HEK293 (cell line): ENCODE measurements at regions not wholly inside any gene's neighbourhood (a gene's known extent, or its start where the extent isn't known, plus 50 kb on each side); places are given as distances from the start of the nearest gene placed in this dataset.

Experiments used
- CTCF ChIP-seq: fragments of 450-650 bp; formaldehyde crosslinking; IDR thresholded peaks from 2 replicates; pipeline ENCODE4 v1.5.1; 2016; ENCODE audit warnings: missing biosample characterization, missing genetic modification characterization
- ELK4 ChIP-seq: IDR thresholded peaks from 2 replicates; pipeline ENCODE4 v1.6.1; 2011; ENCODE audit warnings: mild to moderate bottlenecking, low read depth, low read length, borderline replicate concordance
- PRDM1 ChIP-seq: fragments of 450-650 bp; formaldehyde crosslinking; IDR thresholded peaks from 2 replicates; pipeline ENCODE4; 2016; ENCODE audit warnings: missing biosample characterization, missing genetic modification characterization
- ZBTB10 ChIP-seq: fragments of 450-650 bp; formaldehyde crosslinking; IDR thresholded peaks from 2 replicates; pipeline ENCODE4 v1.5.1; 2016; ENCODE audit warnings: missing biosample characterization, missing genetic modification characterization
- ZBTB17 ChIP-seq: fragments of 450-650 bp; formaldehyde crosslinking; IDR thresholded peaks from 2 replicates; pipeline ENCODE4 v1.5.1; 2016; ENCODE audit warnings: missing biosample characterization, missing genetic modification characterization
- ZBTB8A ChIP-seq: fragments of 450-650 bp; formaldehyde crosslinking; IDR thresholded peaks from 2 replicates; pipeline ENCODE4 v1.5.1; 2016; ENCODE audit warnings: missing biosample characterization, missing genetic modification characterization
- ZNF10 ChIP-seq: fragments of 450-650 bp; formaldehyde crosslinking; IDR thresholded peaks from 2 replicates; pipeline ENCODE4 v1.5.1; 2017; ENCODE audit warnings: missing biosample characterization, missing genetic modification characterization
- ZNF146 ChIP-seq: fragments of 450-650 bp; formaldehyde crosslinking; IDR thresholded peaks from 2 replicates; pipeline ENCODE4 v1.5.1; 2016; ENCODE audit warnings: missing biosample characterization, missing genetic modification characterization
- ZNF157 ChIP-seq: fragments of 450-650 bp; formaldehyde crosslinking; IDR thresholded peaks from 2 replicates; pipeline ENCODE4 v1.5.1; 2016; ENCODE audit warnings: missing biosample characterization, missing genetic modification characterization
- ZNF174 ChIP-seq: fragments of 450-650 bp; formaldehyde crosslinking; IDR thresholded peaks from 2 replicates; pipeline ENCODE4 v1.5.0; 2017; ENCODE audit warnings: missing biosample characterization, mild to moderate bottlenecking, missing genetic modification characterization
- ZNF274 ChIP-seq, 2 experiments: fragments of 200-500 bp in 1 of 2; fragments of 450-650 bp in 1 of 2; sonication (Bioruptor generic) in 1 of 2; formaldehyde crosslinking in 1 of 2; IDR thresholded peaks; 2 replicates each; pipeline versions ENCODE4 v1.5.1 to v1.6.1; 2014 to 2016; ENCODE audit warnings: borderline replicate concordance in 1 of 2, inconsistent platforms in 1 of 2, low read length in 1 of 2, missing biosample characterization in 1 of 2, missing genetic modification characterization in 1 of 2
- ZNF48 ChIP-seq: fragments of 450-650 bp; formaldehyde crosslinking; IDR thresholded peaks from 2 replicates; pipeline ENCODE4 v1.5.1; 2016; ENCODE audit warnings: missing biosample characterization, missing genetic modification characterization
- ZNF521 ChIP-seq: fragments of 450-650 bp; formaldehyde crosslinking; IDR thresholded peaks from 2 replicates; pipeline ENCODE4 v1.5.1; 2017; ENCODE audit warnings: missing biosample characterization, mild to moderate bottlenecking, missing genetic modification characterization
- ZNF747 ChIP-seq: fragments of 450-650 bp; formaldehyde crosslinking; IDR thresholded peaks from 2 replicates; pipeline ENCODE4 v1.5.1; 2016; ENCODE audit warnings: missing biosample characterization, missing genetic modification characterization

- no peak for TF ChIP-seq ZNF157 (tag by site-specific recombination)
- no peak for TF ChIP-seq ZNF10 (tag by site-specific recombination)
- no peak for TF ChIP-seq ZNF274 (IDR thresholded peaks at IDR 0.05; ENCODE audit: low read length)
- no peak for TF ChIP-seq ZNF274 (tag by site-specific recombination; IDR thresholded peaks at IDR 0.05; ENCODE audit: borderline replicate concordance)
- TF ChIP-seq CTCF (tag by site-specific recombination), result no peak
- no peak for TF ChIP-seq ZBTB10 (tag by site-specific recombination)
- TF ChIP-seq ZBTB17 (tag by site-specific recombination), result no peak
- no peak for TF ChIP-seq ZNF747
- TF ChIP-seq PRDM1 (tag by site-specific recombination), result no peak
- no peak for TF ChIP-seq ZBTB8A (tag by site-specific recombination)
- TF ChIP-seq ELK4, result no peak
- TF ChIP-seq ZNF174 (tag by site-specific recombination), result no peak
- no peak for TF ChIP-seq ZNF521 (tag by site-specific recombination)
- TF ChIP-seq ZNF146 (tag by site-specific recombination), result no peak
- TF ChIP-seq ZNF48, result no peak
These were observed 190.2 kb downstream of the BCAS1 start for GRCh38 chr20:53880108-53880641.
